Suprapubic skin (tissue), 3 donors: ENCODE measurements at regions not wholly inside any gene's neighbourhood (a gene's known extent, or its start where the extent isn't known, plus 50 kb on each side); places are given as distances from the start of the nearest gene placed in this dataset.

Experiments
- CTCF ChIP-seq, 2 donors: fragments of 200-600 bp in 1 of 2; fragments of 450-650 bp in 1 of 2; sonication (generic) in 1 of 2; IDR thresholded peaks; one replicate each; pipeline ENCODE4 v1.5.1; 2016 to 2019; ENCODE audit warnings: antibody characterized with exemption in 2 of 2, mild to moderate bottlenecking in 1 of 2, moderate library complexity in 1 of 2
- EP300 ChIP-seq: sonication (generic); formaldehyde crosslinking; IDR thresholded peaks from one replicate; pipeline ENCODE4 v1.6.1; 2017; ENCODE audit warnings: antibody characterized with exemption
- POLR2A ChIP-seq, 2 donors: fragments of 450-650 bp; IDR thresholded peaks; one replicate each; pipeline ENCODE4 v1.6.1; 2017; ENCODE audit warnings: antibody characterized with exemption in 2 of 2, mild to moderate bottlenecking in 2 of 2, moderate library complexity in 2 of 2

DNA sequence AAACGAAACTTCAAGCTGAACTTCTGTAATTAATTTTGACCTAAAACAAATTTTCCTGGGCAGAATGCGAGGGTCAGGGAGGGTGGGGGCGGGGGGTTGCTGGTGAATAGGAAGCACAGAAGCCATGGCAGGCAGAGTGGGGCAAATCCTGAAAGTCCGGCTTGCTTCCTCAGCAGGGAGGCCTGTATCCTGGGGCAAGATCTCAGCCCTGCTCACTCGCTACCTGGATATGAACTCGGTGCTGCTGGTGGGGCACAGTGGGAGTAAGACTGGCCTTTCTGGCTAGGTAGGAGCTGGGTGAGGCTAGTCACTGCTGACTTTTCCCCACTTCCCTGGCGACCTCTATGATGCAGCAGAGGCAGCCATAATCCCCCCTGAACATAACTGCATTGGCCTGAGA, 168.9 kb upstream of the CHORDC1 start:
- no peak for TF ChIP-seq CTCF (IDR thresholded peaks at IDR 0.05)
- no peak for TF ChIP-seq POLR2A (IDR thresholded peaks at IDR 0.05)
- no peak for TF ChIP-seq EP300
